ENCODE measurements at regions not wholly inside any gene's neighbourhood (a gene's known extent, or its start where the extent isn't known, plus 50 kb on each side); places are given as distances from the start of the nearest gene placed in this dataset.

DNA sequence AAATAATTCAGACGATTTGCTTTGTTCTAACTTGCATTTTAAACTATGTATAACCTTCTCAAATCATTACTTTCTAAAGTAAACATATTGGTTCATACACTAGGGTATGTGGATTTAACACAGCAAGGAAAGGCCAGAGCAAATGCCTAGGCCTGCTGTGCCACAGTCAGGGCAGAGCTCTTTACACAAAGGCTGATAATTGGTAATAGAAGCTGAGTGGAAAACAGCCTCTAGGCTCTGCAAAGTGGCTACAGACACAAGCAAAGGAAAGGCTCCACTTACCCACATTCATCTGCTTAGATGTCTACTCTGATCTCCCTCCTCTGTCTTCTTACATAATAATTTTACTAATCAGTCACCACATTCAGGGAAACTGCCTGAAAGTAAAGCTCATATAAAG, 382.9 kb downstream of the OLFM4 start:
- H3K36me3 ChIP-seq = no peaks in the 10 kb centered on the region
- no peak overlapping the region for H3K27ac ChIP-seq
- H3K4me3 ChIP-seq = no peak overlapping the region
- no peaks in the 10 kb centered on the region for H3K9me3 ChIP-seq
- H3K27me3 ChIP-seq = no peaks in the 10 kb centered on the region
- no peak for DNase-seq (ENCODE audit: low spot score in 2 of 2)
- intact Hi-C loops (cut with DNase I) = no loop called here
- no peaks in the 10 kb centered on the region for H3K4me1 ChIP-seq
- TF ChIP-seq, protein P1, sequence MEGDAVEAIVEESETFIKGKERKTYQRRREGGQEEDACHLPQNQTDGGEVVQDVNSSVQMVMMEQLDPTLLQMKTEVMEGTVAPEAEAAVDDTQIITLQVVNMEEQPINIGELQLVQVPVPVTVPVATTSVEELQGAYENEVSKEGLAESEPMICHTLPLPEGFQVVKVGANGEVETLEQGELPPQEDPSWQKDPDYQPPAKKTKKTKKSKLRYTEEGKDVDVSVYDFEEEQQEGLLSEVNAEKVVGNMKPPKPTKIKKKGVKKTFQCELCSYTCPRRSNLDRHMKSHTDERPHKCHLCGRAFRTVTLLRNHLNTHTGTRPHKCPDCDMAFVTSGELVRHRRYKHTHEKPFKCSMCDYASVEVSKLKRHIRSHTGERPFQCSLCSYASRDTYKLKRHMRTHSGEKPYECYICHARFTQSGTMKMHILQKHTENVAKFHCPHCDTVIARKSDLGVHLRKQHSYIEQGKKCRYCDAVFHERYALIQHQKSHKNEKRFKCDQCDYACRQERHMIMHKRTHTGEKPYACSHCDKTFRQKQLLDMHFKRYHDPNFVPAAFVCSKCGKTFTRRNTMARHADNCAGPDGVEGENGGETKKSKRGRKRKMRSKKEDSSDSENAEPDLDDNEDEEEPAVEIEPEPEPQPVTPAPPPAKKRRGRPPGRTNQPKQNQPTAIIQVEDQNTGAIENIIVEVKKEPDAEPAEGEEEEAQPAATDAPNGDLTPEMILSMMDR (IDR thresholded peaks at IDR 0.05) = no peak

GRCh38 chr13:53415135-53415534, 386.5 kb downstream of the OLFM4 start:
- Histone ChIP-seq H3K27ac (no peak overlapping the region), H3K4me3 (no peak overlapping the region), H3K36me3 (no peaks in the 10 kb centered on the region), H3K9me3 (no peaks in the 10 kb centered on the region), H3K27me3 (no peaks in the 10 kb centered on the region), H3K4me1 (no peaks in the 10 kb centered on the region)
- intact Hi-C loops (cut with DNase I) = no loop called here
- DNase-seq (ENCODE audit: low spot score in 2 of 2) = no peak
- TF ChIP-seq, protein P1 (IDR thresholded peaks at IDR 0.05) = no peak

DNA sequence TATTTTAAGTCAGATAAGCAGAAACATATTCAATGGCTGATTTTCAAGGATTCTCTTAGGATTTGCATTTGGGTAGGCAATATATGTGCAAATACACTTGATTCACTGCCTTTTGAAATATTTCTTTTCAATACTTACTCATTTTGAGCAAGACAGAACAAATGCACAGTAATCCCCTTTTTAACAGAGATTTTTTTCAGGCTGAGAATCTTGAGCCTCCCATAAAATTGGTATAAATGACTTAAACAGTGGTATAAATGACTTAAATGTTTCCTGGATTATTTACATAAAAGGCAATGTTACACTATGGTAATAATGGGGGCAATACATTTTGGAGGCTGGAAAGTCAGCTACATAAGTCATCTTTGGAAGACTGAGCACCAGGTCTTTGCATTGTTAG, 389.0 kb downstream of the OLFM4 start:
- intact Hi-C loops (cut with DNase I) = no loop called here
- Histone ChIP-seq H3K4me3 (no peak overlapping the region), H3K9me3 (no peaks in the 10 kb centered on the region), H3K4me1 (no peaks in the 10 kb centered on the region), H3K27me3 (no peaks in the 10 kb centered on the region), H3K36me3 (no peaks in the 10 kb centered on the region), H3K27ac (no peak overlapping the region)
- DNase-seq (ENCODE audit: low spot score in 2 of 2) = no peak
- TF ChIP-seq, protein P1 (IDR thresholded peaks at IDR 0.05) = no peak

- no peak overlapping the region for H3K27ac ChIP-seq
- no peak for DNase-seq (ENCODE audit: low spot score in 2 of 2)
- H3K36me3 ChIP-seq = no peaks in the 10 kb centered on the region
- no peaks in the 10 kb centered on the region for H3K27me3 ChIP-seq
- intact Hi-C loops (cut with DNase I) = no loop called here
- no peaks in the 10 kb centered on the region for H3K9me3 ChIP-seq
- no peaks in the 10 kb centered on the region for H3K4me1 ChIP-seq
- TF ChIP-seq, protein P1 (IDR thresholded peaks at IDR 0.05) = no peak
- no peak overlapping the region for H3K4me3 ChIP-seq
These were observed 393.8 kb downstream of the OLFM4 start for GRCh38 chr13:53422415-53422814.

- TF ChIP-seq, protein P1 (IDR thresholded peaks at IDR 0.05) = no peak
- H3K9me3 ChIP-seq = no peaks in the 10 kb centered on the region
- DNase-seq (ENCODE audit: low spot score in 2 of 2) = no peak
- no peaks in the 10 kb centered on the region for H3K4me1 ChIP-seq
- intact Hi-C loops (cut with DNase I) = no loop called here
- H3K27me3 ChIP-seq = no peaks in the 10 kb centered on the region
- no peak overlapping the region for H3K27ac ChIP-seq
- H3K4me3 ChIP-seq = no peak overlapping the region
- no peaks in the 10 kb centered on the region for H3K36me3 ChIP-seq
These were observed 407.8 kb downstream of the OLFM4 start for GRCh38 chr13:53436396-53436795.
